Caco-2 (cell line): ENCODE measurements at regions not wholly inside any gene's neighbourhood (a gene's known extent, or its start where the extent isn't known, plus 50 kb on each side); places are given as distances from the start of the nearest gene placed in this dataset.
"Not testable (repeated sequence)": the region's sequence is repeated elsewhere in the genome, so short reads cannot be mapped to it uniquely, and the experiment has no call there.

Experiments
- BruUV-seq: library from RNA; stranded (reverse); fragments of 400-500 nt; replicated peaks from 2 replicates; lab custom pipeline; 2021; lab: Mats Ljungman, UMichigan
- CTCF ChIA-PET: fragments of 300-600 bp; sonication (Branson Sonifier 250); formaldehyde crosslinking; loops from one replicate; lab custom pipeline; 2022; ENCODE audit warnings: antibody characterized with exemption; lab: Charles Lee
- POLR2A ChIA-PET: fragments of 300-600 bp; sonication (Branson Sonifier 250); formaldehyde crosslinking; loops from one replicate; lab custom pipeline; 2022; ENCODE audit warnings: antibody characterized with exemption; lab: Charles Lee
- DNase-seq, 2 experiments: peaks; one replicate each; pipeline versions ENCODE4 v3.0.0 to v3.0.0-alpha.2; 2020 to 2022
- H3K27me3 ChIP-seq: replicated peaks from 2 replicates; pipeline ENCODE4 v1.6.0; 2011; ENCODE audit warnings: low read length; ENCODE audit not compliant: control insufficient read depth, insufficient read depth
- H3K36me3 ChIP-seq: 2 replicates; pipeline ENCODE4 v1.5.1; 2011; ENCODE audit warnings: low read length; ENCODE audit not compliant: control insufficient read depth, insufficient read depth
- H3K4me1 ChIP-seq: fragments of 250-450 bp; sonication (Bioruptor Pico); 2 replicates; pipeline ENCODE4 v1.5.1; 2020; ENCODE audit warnings: mild to moderate bottlenecking
- H3K4me3 ChIP-seq: 2 replicates; pipeline ENCODE4 v1.5.1; 2011; ENCODE audit warnings: low read depth, mild to moderate bottlenecking, control low read depth, low read length
- H3K9me3 ChIP-seq: fragments of 250-450 bp; sonication (Bioruptor Pico); 2 replicates; pipeline ENCODE4 v1.5.1; 2020; ENCODE audit warnings: mild to moderate bottlenecking, moderate library complexity
- H3K27ac Mint-ChIP-seq: one replicate; pipeline ENCODE4 v1.8.0; 2022; ENCODE audit warnings: mixed read lengths; ENCODE audit not compliant: unreplicated experiment
- H3K27me3 Mint-ChIP-seq: one replicate; pipeline ENCODE4 v1.8.0; 2022; ENCODE audit warnings: mixed read lengths; ENCODE audit not compliant: insufficient read depth, unreplicated experiment
- H3K36me3 Mint-ChIP-seq: one replicate; pipeline ENCODE4 v1.8.0; 2022; ENCODE audit warnings: mild to moderate bottlenecking, mixed read lengths; ENCODE audit not compliant: insufficient read depth, unreplicated experiment
- H3K4me1 Mint-ChIP-seq: one replicate; pipeline ENCODE4 v1.8.0; 2022; ENCODE audit warnings: low read depth, mixed read lengths; ENCODE audit not compliant: unreplicated experiment
- H3K4me3 Mint-ChIP-seq: one replicate; pipeline ENCODE4 v1.8.0; 2022; ENCODE audit warnings: mild to moderate bottlenecking, moderate library complexity, mixed read lengths; ENCODE audit not compliant: unreplicated experiment
- H3K9me3 Mint-ChIP-seq: one replicate; pipeline ENCODE4 v1.8.0; 2022; ENCODE audit warnings: mixed read lengths; ENCODE audit not compliant: unreplicated experiment
- CTCF ChIP-seq, 2 experiments: fragments of 200-600 bp in 1 of 2; IDR thresholded peaks; 1 replicate in 1 of 2; 2 replicates in 1 of 2; pipeline versions ENCODE4 v1.5.1 to v1.8.0; 2011 to 2022; ENCODE audit warnings: antibody characterized with exemption in 1 of 2, control low read depth in 1 of 2, inconsistent platforms in 1 of 2, low read depth in 1 of 2, low read length in 1 of 2, mild to moderate bottlenecking in 1 of 2, moderate library complexity in 1 of 2; ENCODE audit not compliant: insufficient read depth in 1 of 2, severe bottlenecking in 1 of 2, unreplicated experiment in 1 of 2
- intact Hi-C: fragments of 100-400 bp; cut with micrococcal nuclease; formaldehyde crosslinking; loops from one replicate; pipeline ENCODE4 v1.10.0; 2022; ENCODE audit not compliant: unreplicated experiment

GRCh38 chr14:30069536-30069935 is 141.9 kb upstream of the PRKD1 start:
- Histone ChIP-seq H3K27me3 (no peaks in the 10 kb centered on the region), H3K9me3 (peaks cover 3% of the 10 kb centered on the region; the same call in 1 of the 2 replicates), H3K4me1 (no peaks in the 10 kb centered on the region), H3K36me3 (no peaks in the 10 kb centered on the region), H3K4me3 (no peak overlapping the region)
- Mint-ChIP-seq H3K9me3 (peaks cover 10% of the 10 kb centered on the region), H3K27ac (no peak overlapping the region), H3K36me3 (no peaks in the 10 kb centered on the region), H3K27me3 (peaks cover 2% of the 10 kb centered on the region), H3K4me1 (no peaks in the 10 kb centered on the region), H3K4me3 (no peak overlapping the region)
- DNase-seq: no peak
- TF ChIP-seq CTCF (IDR thresholded peaks at IDR 0.05; ENCODE audit: insufficient read depth in 1 of 2, low read depth in 1 of 2, low read length in 1 of 2, severe bottlenecking in 1 of 2, unreplicated experiment in 1 of 2): no peak
- CTCF ChIA-PET: no interaction called here
- no TSS peak for BruUV-seq
- POLR2A ChIA-PET: no interaction called here
- intact Hi-C loops: no loop called here

DNA sequence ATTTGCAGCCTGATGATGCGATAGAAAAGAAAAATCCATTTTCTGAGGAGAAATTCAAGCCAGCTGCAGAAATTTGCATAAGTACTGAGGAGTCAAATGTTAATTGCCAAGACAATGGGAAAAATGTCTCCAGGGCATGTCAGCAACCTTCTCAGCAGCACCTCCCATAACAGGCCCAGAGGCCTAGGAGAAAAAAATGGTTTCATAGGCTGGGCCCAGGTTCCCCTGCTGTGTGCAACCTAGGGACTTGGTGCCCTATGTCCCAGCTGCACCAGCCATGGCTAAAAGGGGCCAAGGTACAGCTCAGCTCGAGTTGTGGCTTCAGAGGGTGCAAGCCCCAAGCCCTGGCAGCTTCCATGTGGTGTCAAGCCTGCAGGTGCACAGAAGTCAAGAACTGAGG is 144.8 kb upstream of the PRKD1 start:
- CTCF ChIA-PET, H3K36me3 ChIP-seq, intact Hi-C loops: not testable (repeated sequence)

GRCh38 chr14:30077946-30078345 is 150.3 kb upstream of the PRKD1 start:
- DNase-seq: no peak
- Histone ChIP-seq H3K9me3 (no peaks in the 10 kb centered on the region), H3K36me3 (no peaks in the 10 kb centered on the region), H3K27me3 (no peaks in the 10 kb centered on the region), H3K4me1 (no peaks in the 10 kb centered on the region), H3K4me3 (no peak overlapping the region)
- Mint-ChIP-seq H3K9me3 (no peaks in the 10 kb centered on the region), H3K27ac (no peak overlapping the region), H3K36me3 (no peaks in the 10 kb centered on the region), H3K4me3 (no peak overlapping the region), H3K4me1 (no peaks in the 10 kb centered on the region), H3K27me3 (peaks cover 2% of the 10 kb centered on the region)
- intact Hi-C loops: no loop called here
- no TSS peak for BruUV-seq
- no peak for TF ChIP-seq CTCF (IDR thresholded peaks at IDR 0.05; ENCODE audit: insufficient read depth in 1 of 2, low read depth in 1 of 2, low read length in 1 of 2, severe bottlenecking in 1 of 2, unreplicated experiment in 1 of 2)
- ChIA-PET POLR2A (no interaction called here), CTCF (no interaction called here)

More for the DNA sequence above, 144.8 kb upstream of the PRKD1 start:
- H3K4me3 ChIP-seq, H3K27me3 Mint-ChIP-seq, H3K27ac Mint-ChIP-seq, H3K36me3 Mint-ChIP-seq, H3K4me3 Mint-ChIP-seq, H3K4me1 ChIP-seq, POLR2A ChIA-PET, DNase-seq, BruUV-seq, H3K4me1 Mint-ChIP-seq, H3K9me3 ChIP-seq, H3K9me3 Mint-ChIP-seq, H3K27me3 ChIP-seq: not testable (repeated sequence)
